GM19035 (cell line): ENCODE measurements at regions not wholly inside any gene's neighbourhood (a gene's known extent, or its start where the extent isn't known, plus 50 kb on each side); places are given as distances from the start of the nearest gene placed in this dataset.
A peak's percentile ranks its signal among the peaks of the same experiment; 100 is the strongest.

Experiments used
- ATAC-seq: cut with Tn5 transposase; IDR thresholded peaks from one replicate; pipeline ENCODE4 v1.9.1; 2021; ENCODE audit not compliant: unreplicated experiment

DNA sequence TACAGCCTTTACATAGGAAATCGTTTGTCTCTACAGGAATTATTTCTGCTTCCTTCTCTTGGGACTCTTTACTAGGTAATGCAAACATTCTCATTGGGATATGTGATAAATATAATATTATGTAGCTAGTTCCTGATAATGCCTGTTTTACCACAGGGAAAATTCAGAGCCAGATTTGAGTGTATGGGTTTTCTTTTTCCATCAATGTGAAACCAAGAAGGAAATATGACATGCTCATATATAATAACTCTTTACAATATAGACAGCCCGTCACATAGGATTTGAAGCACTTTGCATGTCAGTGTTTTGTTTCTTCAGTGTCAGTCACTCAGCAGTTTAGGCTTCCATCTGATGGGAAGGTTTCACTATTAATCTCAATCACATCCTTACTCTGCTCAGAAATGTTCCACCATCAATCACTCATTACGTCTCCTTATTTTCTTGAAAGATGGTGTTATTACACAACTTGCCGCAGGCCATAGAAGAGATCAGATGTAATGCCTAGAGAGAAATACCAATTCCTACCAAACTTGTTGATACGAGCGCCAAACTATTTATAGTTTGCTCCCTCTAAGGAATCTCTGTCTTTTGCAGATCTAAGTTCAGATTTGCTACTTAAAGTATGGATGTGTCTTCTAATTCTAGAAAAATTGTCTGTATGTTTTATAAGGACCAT lies 314.8 kb downstream of the DIPK2A start:
- ATAC-seq = no peak

DNA sequence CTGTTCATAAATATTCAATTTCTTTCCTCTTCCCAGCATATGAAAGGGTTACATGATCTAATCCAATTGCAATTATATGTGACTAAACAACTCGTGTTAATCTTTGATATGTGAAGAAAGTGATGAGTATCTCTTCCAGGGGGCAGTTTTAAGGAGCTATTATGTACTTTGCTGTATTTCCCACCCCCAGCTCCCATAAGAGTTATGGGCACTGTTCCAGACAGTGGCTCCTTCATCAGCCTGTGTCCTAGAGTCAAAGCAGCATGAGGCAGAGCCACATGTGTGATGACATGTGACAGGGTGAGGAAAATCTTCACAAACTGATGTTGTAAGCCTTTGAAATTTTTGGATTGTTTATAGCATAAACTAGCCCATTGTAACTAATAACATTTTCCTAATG lies 315.4 kb downstream of the DIPK2A start:
- no peak for ATAC-seq

DNA sequence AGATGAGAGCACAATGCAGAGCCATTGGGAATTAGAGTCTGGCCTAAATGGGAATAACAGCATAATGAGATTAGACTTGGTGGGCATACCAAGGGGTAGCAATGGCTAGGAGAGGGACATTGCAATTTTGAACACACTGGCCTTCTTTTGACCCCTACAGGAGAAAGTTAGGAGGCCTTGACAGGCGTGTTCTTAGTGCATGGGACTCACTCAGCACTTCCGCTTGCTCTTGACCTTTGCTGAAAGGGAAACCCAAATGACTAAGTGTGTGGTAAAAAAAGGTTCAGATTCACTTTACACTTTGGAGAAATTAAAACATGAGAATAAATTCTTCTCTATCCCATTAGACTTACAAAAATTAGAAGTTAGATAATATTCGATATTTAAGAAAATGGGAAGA lies 317.4 kb downstream of the DIPK2A start:
- ATAC-seq = no peak

DNA sequence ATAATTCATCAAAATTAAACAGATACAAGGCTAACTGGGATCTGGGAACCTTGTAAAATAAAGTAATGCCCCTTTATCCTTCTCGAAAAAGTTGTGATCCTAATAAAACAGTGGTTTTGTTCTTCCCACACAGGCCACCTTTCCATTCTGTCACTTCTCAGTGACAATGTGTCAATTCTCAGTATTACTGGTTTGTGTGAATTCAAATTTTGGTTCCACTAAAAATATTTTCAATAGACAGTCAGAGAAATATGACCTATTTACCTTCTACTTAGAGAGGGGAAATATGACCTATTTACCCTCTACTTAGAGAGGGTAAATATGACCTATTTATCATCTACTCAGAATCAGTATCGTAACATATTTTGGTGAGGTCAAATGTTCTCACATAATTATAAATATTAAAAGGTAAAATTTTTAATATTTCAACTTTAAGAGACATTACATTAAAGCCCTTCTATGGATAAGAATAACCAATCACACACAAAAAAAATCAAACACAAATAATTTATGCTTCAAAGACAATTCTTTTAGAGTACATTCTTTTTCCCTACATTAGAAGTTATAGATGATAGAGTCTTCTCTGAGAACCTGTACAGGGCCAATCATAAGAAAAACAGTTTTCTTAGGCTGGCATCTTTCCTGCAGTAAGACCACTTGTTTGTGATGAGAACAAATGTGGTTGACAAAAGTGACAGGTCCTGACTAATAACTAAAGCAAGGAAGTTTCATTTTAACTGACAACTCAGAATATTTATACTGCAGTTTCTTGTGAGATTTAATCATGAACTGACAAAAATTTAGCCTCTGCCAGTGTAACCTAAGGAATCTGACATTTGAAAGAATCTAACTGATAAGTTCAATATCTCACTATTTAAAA lies 323.3 kb downstream of the DIPK2A start:
- ATAC-seq = peak; percentile 85

DNA sequence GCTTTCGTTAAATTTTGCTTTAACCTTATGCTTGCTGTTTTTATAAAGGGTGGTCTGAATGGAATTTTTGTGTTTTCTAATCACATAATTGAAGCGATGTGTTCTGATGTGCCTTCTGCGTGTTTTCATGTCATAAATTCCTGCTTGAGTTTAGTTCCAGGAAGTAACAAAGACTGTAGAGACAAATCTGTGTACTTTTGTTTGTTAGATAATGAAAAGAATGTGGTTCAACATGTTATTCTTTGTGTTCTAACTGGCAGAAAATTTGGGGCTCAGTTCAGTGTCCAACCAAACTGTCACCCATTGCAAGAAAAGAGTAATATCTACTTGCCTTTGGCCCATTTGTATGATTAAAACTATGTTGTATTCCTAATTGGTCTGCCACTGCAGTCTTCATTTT lies 324.0 kb downstream of the DIPK2A start:
- ATAC-seq = no peak

DNA sequence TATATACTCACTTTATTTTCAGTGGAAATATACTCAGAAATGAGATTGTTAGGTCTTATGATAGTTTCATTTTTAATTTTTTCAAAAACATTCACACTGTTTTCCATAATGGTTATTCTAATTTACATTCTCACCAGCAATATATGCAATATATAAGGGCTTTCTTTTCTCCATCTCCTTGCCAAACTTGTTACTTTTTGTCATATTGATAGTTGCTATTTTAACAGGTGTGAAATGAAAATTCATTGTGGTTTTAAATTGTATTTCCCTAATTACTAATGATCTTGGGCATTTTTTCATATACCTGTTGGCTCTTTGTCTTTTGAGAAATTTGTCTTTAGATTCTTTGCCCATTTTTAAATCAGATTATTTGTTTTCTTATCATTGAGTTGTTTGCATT lies 325.2 kb downstream of the DIPK2A start:
- no peak for ATAC-seq

DNA sequence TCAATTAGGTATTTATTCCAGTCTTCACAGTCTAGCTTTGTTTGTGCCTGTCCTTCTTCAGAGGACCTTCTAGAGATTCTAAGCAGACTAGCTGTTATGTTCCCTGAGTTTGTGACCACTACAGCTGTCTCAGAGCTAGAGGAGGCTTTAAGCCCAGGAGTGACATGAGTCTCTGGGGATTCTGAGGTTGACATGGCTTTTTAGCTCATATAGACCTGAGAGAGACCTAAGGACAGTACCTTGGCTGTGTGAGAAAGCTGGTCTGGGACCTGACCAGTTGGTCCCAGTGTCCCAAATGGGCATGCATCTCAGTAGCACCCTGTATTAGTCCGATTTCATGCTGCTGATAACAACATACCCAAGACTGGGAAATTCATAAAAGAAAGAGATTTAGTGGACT lies 330.2 kb downstream of the DIPK2A start:
- ATAC-seq = no peak

DNA sequence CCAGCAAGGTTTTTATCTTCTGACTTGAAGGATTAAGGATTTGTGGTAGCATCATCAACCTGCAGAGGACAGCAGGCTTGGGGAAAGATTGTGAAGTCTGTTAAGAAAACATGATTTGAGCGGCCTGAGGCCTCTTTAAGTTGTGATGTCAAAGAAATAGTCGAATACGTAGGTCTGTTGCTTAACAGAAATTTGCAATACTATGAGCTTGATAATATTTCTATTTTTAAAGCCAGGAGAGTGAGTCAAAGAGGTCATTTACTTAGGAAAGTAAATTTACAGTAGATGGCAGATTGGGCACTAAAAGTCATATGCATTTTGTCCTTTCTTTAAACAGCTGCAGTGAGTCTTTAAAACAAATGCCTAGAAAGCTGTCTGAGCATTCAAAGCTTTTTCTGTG lies 336.3 kb downstream of the DIPK2A start:
- no peak for ATAC-seq

DNA sequence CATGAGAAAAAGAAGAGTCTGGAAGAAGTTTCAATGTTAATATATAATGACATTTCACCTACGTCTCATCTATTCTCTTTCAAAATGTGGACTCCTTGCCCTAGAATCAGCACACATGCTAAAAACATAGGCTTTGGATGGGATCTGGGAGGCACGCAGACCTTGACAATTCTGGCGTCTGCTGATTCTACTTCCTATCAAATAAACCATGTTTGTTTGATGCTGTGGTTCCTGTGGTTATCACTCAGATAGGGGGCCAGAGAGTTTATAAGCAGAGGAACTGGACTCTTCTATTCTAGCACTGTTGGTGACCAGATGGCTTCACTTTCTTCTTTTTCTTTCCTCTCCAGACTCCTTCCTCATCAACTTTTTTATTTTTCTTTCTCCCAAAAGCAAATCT lies 336.8 kb downstream of the DIPK2A start:
- ATAC-seq = no peak

DNA sequence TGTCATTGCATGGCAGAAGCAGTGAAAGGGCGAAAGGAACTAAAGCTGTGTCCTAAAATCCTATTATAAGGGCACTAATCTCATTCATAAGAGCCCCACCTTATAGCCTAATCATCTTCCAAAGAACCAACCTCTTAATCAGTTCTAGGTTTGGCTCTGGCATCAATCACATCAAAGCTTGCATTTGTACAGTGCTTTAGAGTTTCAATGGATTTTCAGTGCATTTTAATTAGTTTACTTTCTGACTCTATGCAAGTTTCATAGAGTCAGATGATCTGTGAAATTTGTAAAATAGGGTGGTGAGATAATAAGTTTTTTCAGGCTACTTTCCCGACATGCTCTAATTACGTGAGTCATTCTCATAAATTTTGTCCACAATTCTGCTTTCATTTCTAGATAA lies 341.1 kb downstream of the DIPK2A start:
- no peak for ATAC-seq

DNA sequence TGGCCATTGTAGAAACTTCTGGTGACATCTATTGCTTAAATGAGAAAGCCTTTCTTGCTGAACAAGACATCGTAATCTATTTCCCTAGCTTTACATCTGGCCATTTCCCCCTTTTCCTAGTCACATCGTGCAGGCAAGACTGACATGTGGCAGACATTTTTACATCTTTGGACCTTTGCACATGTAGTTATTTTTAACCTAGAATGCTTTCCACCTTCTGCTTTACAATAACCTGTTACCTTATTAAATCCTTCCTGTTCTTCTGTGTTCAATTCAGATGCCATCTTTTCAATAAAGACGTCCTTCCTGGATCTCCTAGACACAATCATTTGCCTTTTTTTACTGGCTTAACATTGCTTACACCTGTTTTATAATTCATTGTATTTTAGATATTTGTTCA lies 343.3 kb downstream of the DIPK2A start:
- ATAC-seq = no peak

DNA sequence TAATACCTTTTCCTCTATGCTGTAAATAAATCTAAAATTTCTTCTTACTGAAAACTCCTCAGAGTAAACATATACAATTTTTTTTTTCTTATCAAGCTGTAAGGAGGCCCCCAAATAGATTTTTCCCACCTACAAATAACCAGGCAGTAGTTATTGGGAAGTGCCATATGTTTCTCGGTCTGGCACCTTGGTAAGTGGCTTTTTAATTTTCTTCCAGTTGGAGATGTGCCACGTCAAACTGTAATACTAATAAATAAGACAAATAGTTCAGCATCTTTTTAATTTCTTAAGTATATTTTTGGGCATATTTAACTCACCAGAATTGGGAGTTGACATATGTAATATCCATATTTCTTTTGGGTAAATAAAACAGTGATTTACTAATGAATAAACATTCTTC lies 346.3 kb downstream of the DIPK2A start:
- no peak for ATAC-seq

DNA sequence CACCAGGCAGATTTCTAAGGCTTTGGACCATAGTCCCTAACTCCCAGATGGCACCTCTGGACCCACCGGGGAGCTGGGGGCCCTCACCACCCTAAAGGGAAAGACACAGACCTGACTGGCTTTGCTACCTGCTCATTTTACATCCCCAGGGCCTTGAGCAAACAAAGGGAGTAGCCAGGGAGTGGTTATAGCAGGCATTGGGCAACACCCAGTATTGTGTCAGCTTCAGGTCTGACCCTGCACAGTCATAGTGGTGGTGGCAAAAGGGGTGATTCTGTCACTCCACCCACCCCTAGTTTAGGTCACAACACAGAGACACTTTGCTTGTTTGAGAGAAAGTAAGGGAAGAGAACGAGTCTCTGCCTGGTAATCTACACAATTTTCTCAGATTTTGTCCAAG lies 352.5 kb downstream of the DIPK2A start:
- ATAC-seq = no peak

DNA sequence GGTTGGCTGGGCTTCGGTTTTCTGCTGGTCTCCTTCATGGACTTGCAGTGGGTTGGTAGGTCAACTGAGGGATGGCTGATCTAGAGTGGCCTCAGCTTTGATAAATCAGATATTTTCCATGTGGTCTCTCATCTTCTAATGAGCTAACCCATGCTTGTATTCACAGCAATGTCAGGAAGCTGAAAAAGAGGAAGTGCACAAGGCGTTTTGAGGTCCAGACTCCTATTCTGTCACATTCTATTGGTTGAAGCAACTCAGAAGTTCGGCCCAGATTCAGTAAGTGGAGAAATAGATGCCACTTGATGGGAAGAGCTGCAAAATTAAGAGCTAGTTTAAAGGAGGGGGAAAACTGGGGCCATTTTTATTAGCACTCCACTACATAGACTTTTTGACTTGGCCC lies 361.2 kb downstream of the DIPK2A start:
- peak; percentile 52 for ATAC-seq

DNA sequence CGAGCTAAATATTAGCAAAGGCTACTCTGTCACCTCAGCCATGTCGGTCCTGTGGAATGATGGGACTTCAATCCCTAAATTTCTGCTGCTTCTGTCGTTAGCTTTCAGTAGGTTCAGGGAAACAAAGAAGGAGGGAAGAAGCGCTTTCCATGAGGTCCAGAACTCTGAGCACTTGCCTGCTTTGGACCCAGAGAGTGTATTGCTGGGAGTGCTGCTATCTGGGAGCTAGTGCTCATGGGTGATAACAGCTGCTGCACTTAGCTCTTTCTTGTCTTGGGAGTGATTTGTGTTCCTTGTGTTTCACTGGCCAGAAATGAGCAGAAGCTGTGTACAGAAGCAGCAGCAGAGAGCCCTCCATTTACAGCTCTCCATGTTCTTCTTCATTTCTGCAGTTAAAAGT lies 369.8 kb downstream of the DIPK2A start:
- no peak for ATAC-seq

DNA sequence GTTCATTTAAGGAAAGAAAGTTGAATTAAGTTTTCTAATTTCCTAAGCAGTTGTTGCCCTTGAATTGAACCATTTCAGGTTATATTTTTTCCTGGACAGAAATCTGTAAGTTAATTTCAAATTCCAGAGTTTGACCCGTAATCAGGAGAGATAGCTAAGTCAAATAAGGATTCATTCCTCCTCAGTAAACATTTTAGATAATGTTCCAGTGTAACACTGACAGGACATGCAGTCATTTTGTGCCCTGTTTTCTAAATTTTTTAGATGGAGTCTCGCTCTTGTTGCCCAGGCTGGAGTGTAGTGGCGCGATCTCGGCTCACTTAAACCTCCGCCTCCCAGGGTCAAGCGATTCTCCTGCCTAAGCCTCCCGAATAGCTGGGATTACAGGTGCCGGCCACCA lies 371.7 kb downstream of the DIPK2A start:
- no peak for ATAC-seq

DNA sequence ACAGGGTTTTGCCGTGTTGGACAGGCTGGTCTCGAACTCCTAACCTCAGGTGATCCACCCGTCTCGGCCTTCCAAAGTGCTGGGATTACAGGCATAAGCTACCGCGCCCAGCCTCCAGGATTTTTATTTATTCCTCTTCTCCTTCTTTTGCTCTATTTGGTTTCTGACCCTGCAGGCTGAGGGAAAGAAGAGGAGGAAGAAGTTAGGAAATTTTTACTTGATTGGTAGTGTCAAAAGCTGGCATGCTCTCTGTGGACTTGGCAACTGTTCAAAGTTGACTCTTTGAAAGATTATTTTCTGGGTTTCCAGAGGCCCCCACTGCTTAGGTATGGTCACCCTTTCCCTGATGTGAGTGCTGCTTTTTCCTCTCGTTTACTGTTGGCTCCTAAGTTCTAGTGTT lies 372.2 kb downstream of the DIPK2A start:
- no peak for ATAC-seq

DNA sequence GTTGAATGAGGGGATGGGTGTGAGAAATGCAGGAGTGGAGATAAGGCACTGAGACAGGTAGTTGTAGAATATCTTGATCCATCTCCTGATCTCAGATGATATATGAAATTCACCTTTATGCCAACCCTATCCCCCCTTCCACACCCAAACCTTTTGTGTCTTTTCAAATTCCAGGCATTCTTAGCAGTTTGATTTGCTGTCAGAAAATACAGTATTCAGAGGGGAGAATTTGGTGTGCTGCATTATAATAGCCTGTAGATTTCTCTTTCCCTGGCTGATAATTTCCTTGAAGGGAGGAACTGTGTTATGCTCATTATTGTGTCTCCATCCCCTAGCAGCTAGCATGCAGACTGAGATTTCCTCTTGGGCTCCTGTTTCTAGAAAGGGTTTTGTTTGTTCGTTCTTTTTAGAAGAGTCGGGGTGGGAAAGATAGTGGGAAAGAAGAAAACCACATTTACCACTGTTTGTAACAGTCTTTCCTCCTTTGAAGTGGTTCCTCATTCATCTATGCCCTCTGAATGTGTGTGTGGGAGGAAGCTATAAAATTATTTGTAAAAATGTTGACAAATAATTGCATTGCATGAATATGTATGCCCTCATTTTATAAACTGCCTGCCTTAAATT lies 373.4 kb downstream of the DIPK2A start:
- no peak for ATAC-seq

DNA sequence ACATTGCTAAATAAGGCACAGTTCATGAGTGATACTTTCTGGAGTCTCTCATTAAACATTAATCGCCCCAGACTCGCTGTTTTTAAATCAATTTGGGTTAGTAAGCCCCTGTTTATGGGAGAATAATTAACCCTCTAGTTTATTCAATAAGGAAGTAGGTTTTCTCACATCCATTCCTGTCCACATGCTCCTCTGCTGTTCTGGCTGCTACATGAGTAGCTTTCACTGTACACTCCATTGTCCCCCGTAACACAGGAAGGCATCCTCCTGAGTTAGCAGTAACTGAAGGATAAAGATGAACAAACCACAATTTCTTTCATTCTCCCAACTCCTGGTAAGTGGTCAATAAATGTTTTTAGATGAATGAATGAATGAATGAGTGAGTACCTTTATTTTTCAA lies 378.5 kb downstream of the DIPK2A start:
- no peak for ATAC-seq

DNA sequence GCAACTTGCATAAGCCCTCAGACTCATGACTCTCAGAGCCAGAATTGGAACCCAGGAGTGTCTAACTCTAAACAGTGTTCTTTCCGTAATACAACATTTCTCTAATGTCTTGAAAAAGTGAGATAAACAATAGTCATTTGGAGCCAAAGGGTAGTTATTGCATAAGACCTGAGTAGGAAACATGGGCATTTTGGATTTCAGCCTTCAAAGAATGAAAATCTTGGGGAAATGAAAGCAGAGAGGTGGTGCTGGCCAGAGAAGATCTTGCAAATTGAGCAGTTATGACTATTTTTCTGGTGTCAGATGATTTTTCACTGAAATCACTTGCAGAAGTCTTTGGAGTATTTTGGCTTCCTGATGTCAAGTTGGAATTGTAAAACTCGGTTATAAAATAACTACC lies 379.4 kb downstream of the DIPK2A start:
- ATAC-seq = no peak

DNA sequence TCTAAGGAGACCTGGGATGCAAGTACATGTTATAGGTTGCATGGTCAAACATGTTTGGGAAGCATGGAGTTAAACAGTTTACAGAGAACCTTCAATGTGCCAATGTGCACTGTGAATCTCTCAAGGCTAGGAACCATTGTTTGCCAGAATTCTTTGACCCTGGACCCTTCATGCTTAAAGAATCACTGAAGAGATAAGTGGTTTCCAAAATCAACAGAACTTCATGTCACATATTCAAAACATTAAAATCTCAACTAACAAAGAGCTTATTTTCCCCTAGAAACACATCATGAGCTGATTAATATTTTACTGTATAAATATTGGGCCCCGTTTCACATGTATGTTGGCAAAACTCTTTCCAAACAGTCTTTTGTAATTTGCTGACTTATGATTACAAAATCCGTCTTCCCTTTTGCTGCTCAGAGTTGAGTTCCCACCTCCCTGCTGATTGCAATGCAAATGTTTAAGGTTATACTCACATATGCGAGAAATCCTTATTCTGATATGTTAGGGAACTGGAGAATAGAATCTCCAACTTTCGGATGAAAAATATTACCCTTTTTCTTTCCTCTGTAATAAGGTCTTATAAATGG lies 380.2 kb downstream of the DIPK2A start:
- ATAC-seq = no peak

DNA sequence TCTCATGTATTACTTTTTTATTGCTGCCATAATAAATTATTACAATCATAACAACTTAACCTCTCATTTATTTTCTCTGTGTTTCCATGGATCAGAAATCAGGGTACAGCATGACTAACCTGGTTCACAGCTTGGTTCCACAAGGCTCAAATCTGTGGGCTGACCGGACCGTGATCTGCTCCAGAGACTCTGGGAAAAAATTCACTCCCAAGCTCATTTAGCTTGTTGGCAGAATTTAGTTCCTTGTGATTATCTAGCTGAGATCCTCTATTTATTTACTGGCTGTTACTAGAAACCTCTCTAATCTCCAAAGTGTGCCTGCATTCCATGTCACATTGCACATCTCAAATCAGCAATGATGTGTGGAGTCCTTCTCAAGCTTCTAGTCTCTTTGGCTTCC lies 386.6 kb downstream of the DIPK2A start:
- ATAC-seq = no peak
